PFSK-1 (cell line): ENCODE measurements at regions not wholly inside any gene's neighbourhood (a gene's known extent, or its start where the extent isn't known, plus 50 kb on each side); places are given as distances from the start of the nearest gene placed in this dataset.

ENCODE experiments used
- FOXP2 ChIP-seq: optimal IDR thresholded peaks from 2 replicates; pipeline ENCODE3; 2011; ENCODE audit warnings: borderline replicate concordance, control low read depth, inconsistent platforms; ENCODE audit not compliant: insufficient read depth; ENCODE audit errors: extremely low read length, extremely low read depth
- POLR2AphosphoS5 ChIP-seq: IDR thresholded peaks from 2 replicates; pipeline ENCODE4 v1.6.1; 2012; ENCODE audit warnings: low read depth, mild to moderate bottlenecking, control low read depth, low read length, moderate library complexity
- REST ChIP-seq, 2 experiments: IDR thresholded peaks; 2 replicates each; pipeline versions ENCODE4 v1.6.1 to v1.8.0; 2011 to 2012; ENCODE audit warnings: low read depth in 2 of 2, low read length in 2 of 2, control low read depth in 1 of 2, inconsistent platforms in 1 of 2, mild to moderate bottlenecking in 1 of 2, moderate library complexity in 1 of 2; ENCODE audit not compliant: insufficient read depth in 1 of 2
- SIN3A ChIP-seq: IDR thresholded peaks from 2 replicates; pipeline ENCODE4 v1.6.1; 2012; ENCODE audit warnings: mild to moderate bottlenecking, low read length, moderate library complexity, borderline replicate concordance; ENCODE audit not compliant: insufficient read depth
- TAF1 ChIP-seq: IDR thresholded peaks from 2 replicates; pipeline ENCODE4 v1.6.1; 2012; ENCODE audit warnings: low read length, control low read depth, borderline replicate concordance; ENCODE audit not compliant: insufficient read depth

GRCh38 chr1:243917863-243918565, 68.0 kb upstream of the AKT3 start:
- TF ChIP-seq FOXP2 (no peak), POLR2AphosphoS5 (no peak), TAF1 (no peak), REST (IDR thresholded peaks at IDR 0.05; ENCODE audit: insufficient read depth in 1 of 2, low read depth in 2 of 2, low read length in 2 of 2) (no peak), SIN3A (no peak)

- TF ChIP-seq REST (IDR thresholded peaks at IDR 0.05; ENCODE audit: insufficient read depth in 1 of 2, low read depth in 2 of 2, low read length in 2 of 2) (no peak), POLR2AphosphoS5 (no peak), FOXP2 (no peak), SIN3A (no peak), TAF1 (no peak)
These were observed 67.3 kb upstream of the AKT3 start for GRCh38 chr1:243917177-243917862.

- TF ChIP-seq SIN3A (no peak), REST (IDR thresholded peaks at IDR 0.05; ENCODE audit: insufficient read depth in 1 of 2, low read depth in 2 of 2, low read length in 2 of 2) (no peak), POLR2AphosphoS5 (no peak), TAF1 (no peak), FOXP2 (no peak)
These were observed 66.1 kb upstream of the AKT3 start for GRCh38 chr1:243916160-243916559.

- TF ChIP-seq TAF1 (no peak), SIN3A (no peak), REST (IDR thresholded peaks at IDR 0.05; ENCODE audit: insufficient read depth in 1 of 2, low read depth in 2 of 2, low read length in 2 of 2) (no peak), POLR2AphosphoS5 (no peak), FOXP2 (no peak)
These were observed 62.3 kb upstream of the AKT3 start for GRCh38 chr1:243912347-243912746.
